ENCODE measurements at regions not wholly inside any gene's neighbourhood (a gene's known extent, or its start where the extent isn't known, plus 50 kb on each side); places are given as distances from the start of the nearest gene placed in this dataset.

- DNase-seq, result no peak
These were observed 184.8 kb upstream of the ZFHX3 start for GRCh38 chr16:73232555-73233328.

DNA sequence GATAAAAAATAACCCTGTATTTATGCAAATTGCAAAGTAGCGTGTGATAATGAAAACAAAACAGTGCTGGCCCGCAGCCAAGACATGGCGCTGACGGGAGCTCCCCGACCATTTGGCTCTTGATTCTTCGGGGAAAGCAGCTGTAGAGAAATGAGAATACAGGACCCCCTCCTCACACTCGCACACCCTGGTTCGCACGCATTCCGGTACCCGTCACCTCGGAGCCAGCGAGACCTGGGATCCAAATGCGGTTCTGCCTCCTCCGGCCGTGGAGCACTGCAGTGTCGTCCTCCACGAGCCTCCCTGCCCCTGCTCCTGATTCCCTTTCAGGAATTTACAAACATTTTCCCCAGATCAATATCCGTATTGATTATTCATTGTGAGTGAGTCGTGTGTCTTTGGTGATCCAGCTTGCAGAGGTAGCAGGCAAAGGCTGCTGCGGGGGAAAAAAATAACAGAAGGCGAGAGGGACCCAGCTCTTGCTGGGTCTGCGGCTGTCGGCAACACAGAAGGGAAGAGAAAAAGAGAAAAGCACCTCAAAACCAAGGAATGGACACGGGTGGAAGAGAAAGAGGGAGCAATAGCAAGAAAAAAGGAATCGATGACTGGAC, 184.1 kb upstream of the ZFHX3 start:
- no peak for DNase-seq

DNA sequence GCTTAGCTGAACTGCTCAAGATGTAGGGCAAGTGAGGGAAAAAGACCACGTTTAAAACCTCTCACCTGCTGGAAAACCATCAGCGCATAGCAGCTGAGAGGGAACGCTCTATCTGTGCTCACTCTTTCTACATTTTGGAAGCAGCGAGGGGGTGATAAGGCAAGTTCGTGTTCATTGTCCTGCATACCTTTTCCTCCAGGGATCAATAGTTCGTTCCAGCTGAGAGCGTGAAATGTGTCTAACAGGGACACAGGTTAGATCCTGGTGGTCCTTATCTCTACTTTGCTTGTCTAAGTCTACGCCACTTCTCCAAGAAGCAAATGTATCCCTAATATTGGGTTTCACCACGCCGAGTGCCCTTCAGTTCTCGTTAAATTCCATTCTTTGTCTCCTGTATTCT, 183.5 kb upstream of the ZFHX3 start:
- no peak for DNase-seq

DNA sequence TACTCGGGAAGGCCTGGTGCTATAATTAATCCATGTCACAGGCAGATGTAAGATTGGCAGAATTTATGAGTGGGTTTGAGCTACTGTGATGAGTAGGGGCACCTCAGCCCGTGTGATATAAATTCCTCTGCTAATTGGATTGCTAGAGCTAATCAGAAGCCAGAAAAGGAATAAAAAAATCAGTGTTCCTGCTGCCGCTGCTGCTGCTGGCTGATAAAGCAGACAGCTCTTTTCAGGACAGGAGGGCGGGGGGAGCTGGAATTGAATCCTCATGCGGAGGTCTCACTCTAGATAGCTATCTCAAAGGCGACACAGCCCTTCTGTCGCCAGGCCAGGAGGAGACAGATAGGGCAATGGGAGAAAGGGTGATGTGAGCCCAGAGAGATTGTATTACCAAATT, 182.7 kb upstream of the ZFHX3 start:
- DNase-seq, result no peak

DNA sequence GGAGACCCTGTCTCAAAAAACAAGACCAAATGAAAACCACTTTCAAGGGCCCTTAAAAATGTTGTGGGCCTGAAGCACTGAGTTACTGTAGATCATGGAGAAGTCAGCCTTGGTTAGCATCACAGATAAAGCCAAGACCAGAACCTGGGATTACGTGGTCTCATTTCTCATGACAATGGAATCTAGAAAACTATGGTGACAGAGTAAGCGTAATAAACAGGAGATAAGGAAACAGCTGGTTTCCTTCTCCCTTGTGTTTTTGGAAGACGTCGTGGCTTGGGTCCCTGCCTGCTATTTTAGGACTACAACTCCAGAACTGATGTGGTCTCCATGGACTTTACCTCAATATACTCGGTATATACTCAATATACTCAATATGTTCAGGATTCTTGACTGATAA, 180.7 kb upstream of the ZFHX3 start:
- DNase-seq, result no peak

DNA sequence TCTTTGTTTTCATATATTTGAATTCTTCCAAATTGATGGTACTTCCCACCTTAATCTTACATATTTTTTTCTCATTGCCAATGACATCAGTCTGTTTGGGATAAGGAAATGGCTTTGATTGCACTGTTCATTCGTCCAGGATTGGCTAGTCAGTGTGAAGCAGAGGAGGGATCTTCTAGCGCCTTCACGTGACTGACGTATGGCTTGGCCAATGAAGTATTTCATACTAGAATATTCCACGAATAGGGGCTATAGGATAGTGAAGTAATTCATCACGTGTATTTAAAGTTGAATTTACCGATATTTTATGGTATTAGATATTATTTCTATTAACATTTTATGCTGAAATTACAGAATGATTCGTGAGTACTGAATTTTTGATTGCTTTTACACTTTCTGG, 178.7 kb upstream of the ZFHX3 start:
- no peak for DNase-seq

GRCh38 chr16:73225983-73226382, 178.1 kb upstream of the ZFHX3 start:
- no peak for DNase-seq

GRCh38 chr16:73220836-73221235, 172.9 kb upstream of the ZFHX3 start:
- DNase-seq, result no peak

- DNase-seq, result no peak
These were observed 171.2 kb upstream of the ZFHX3 start for GRCh38 chr16:73219176-73219575.

DNA sequence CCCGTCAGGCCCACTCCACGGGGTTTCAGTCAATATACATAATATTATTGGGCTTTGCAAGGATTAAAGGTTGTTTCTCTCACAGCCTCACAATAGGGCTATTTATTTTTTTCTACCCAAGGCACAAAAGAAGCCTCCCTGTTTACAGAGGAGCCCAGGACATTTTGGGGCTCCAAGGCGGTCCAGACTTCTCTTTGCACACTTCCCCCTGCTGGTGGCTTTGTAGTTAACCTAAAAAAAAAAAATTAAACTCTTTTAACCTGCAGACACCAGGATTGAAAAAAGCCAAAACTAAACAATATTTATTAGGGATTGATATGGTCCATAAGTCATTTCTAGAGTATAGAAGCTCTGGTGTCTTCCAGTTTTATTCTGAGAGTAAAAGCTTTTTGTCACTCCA, 169.7 kb upstream of the ZFHX3 start:
- DNase-seq, result no peak

DNA sequence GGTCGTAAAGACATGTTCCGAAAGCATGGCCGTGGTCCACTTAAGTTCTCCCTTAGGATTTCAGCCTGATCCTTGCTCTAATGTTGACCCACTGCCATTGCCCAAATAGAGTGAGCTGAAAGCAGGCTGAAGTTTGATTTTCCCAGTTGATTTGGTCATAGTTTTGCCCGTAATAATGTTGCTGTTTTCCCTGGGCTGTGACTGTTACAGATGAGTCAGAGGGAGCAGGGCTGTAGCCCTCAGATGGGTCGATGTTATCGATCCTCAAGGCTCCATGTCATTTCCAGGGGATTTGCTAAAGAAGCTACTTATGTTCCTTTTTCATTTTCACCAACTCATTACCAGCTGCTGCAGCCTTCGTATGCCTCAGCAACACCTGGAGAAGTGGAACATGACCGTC, 169.0 kb upstream of the ZFHX3 start:
- no peak for DNase-seq

DNA sequence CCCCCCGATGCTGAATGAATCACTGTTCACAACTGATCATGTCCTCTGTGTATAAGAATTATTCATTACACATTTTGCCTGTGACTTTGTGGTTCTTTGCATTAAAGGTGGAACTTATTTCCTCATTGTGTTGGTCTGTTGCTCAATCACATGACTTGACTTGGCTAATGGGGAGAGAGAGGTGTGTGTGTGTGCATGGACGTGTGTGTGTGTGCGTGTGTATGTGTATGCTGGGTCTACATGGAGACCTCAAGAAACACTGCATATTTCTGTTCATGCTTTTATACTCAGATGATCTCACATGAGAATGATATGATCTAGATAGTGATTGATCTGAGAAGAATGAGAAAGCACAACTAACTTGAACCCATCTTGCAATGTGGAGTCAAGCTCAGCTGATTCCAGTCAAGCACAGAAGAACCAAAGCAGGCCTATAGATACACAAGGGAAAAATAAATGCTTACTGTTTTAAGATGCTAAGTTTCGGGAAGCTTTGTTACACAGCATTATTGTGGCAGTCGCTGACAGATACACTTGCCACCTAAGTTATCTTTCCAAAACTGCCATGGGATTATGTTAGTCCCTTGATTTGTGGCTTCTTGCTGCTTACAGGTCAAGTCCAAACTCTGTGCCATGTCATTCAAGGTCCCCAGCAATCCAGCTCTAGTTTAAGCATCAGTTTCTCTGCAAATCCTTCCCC, 167.9 kb upstream of the ZFHX3 start:
- no peak for DNase-seq

DNA sequence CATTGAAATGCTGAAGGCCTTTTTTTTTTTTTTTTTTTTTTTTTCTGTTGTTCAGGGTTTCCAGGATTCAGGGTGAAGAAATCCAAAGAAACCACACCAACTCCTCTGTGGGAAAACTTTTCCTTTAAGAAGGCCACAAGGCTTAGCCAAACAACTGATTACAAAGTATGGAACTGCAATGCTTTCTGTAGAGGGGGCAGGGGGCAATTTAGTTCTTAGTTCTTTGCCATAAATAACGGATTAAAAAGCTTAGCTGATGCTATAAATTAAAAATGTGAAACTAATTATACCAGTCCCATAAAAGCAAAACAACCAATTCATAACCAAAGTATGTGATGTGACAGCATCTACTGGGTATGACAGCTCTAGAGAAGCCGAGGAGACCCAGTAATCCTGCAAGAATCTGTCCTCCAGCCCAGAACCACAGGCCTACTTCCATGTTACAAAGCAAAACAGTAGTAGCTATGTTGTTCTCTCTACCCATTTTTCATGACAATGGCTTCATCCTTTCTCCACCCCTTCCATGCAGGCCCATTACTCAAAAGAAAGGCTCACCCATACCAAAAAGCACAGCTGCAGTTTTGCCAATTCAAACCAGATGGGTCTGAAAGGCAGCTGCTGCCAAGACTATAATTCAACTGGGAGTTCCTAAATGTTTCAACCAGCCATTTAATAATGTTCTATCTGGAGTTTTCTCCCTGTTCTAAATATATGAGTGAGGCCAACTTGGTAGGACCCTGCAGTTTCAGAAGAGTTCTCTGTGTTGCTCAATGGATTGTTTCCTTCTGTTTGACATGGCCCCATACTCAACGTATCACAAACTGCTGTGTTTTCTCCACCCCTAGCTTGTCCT, 167.1 kb upstream of the ZFHX3 start:
- no peak for DNase-seq

DNA sequence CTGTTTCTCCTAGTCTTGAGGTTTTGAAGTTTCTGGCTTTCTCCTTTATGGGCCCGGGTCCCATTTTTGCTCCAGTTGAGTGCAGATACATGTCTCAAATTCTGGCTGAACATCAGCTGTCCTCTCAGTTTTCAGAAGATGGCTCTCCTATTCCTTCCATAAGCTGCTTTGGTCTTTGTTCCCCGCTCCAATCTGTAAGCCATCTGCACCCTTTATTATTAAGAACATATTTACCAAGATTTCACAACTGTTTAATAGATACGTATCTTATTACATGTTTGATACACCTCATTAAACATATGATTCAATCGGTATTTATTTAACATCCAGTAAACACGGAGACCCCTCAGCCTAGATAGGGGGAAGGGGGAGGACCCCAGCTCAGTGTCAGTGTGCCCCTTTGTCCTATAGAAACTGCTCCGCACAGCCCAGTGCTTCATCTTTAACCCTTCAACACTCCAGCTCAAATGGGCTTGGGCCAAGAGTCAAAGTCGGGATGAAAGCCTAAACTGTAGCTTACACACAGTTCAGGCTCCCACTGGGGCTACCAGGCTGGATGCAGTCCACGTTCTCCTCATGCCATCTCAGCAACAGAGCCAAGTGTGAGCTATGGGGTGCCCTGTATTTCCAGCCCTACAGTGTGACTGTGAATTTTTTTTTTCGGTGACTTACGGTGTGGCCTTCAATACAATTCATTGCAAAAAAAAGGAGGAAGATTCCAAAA, 166.0 kb upstream of the ZFHX3 start:
- DNase-seq, result no peak

- no peak for DNase-seq
These were observed 164.5 kb upstream of the ZFHX3 start for GRCh38 chr16:73212431-73212830.

DNA sequence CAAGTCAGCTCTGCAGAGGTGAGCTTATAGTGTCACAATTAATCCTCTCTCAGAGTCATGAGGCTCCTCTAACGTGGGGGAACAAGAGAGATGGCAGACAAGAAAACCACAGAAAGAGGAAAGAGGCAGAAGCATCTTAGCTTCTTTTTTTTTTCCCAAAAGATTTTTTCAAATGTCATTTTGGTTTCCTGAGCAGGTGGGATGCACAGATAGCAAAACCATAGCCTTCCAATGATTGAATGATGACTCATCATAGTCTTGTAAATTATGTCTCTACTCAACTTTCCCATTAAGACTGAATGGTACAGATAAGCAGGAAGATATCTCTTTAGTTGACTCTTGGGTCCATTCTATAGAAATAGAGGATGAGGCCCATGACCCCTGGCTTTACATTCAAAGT, 162.8 kb upstream of the ZFHX3 start:
- DNase-seq, result no peak

GRCh38 chr16:73210084-73210483, 162.2 kb upstream of the ZFHX3 start:
- no peak for DNase-seq

GRCh38 chr16:73209190-73209589, 161.3 kb upstream of the ZFHX3 start:
- DNase-seq, result no peak

- DNase-seq, result no peak
These were observed 158.3 kb upstream of the ZFHX3 start for GRCh38 chr16:73206151-73206707.

- no peak for DNase-seq
These were observed 157.4 kb upstream of the ZFHX3 start for GRCh38 chr16:73205153-73205886.

GRCh38 chr16:73204359-73205152, 156.6 kb upstream of the ZFHX3 start:
- DNase-seq, result no peak

Data from CD4-positive, alpha-beta T cell treated with Interleukin-21 for 1 hour (primary cell).